Neural progenitor cell (in vitro differentiated cells): ENCODE measurements at regions not wholly inside any gene's neighbourhood (a gene's known extent, or its start where the extent isn't known, plus 50 kb on each side); places are given as distances from the start of the nearest gene placed in this dataset.

Source experiments
- EZH2 ChIP-seq: fragments of 200-600 bp; sonication (generic); IDR thresholded peaks from 2 replicates; pipeline ENCODE4 v1.6.1; 2017; ENCODE audit warnings: antibody characterized with exemption, mild to moderate bottlenecking, moderate library complexity
- EZH2phosphoT487 ChIP-seq: fragments of 200-600 bp; sonication (generic); IDR thresholded peaks from 2 replicates; pipeline ENCODE4 v1.6.1; 2017; ENCODE audit warnings: antibody characterized with exemption
- TF ChIP-seq, protein P1 (sequence below): fragments of 200-600 bp; sonication (generic); IDR thresholded peaks from 2 replicates; pipeline ENCODE4 v1.5.1; 2017; ENCODE audit warnings: antibody characterized with exemption, mild to moderate bottlenecking

DNA sequence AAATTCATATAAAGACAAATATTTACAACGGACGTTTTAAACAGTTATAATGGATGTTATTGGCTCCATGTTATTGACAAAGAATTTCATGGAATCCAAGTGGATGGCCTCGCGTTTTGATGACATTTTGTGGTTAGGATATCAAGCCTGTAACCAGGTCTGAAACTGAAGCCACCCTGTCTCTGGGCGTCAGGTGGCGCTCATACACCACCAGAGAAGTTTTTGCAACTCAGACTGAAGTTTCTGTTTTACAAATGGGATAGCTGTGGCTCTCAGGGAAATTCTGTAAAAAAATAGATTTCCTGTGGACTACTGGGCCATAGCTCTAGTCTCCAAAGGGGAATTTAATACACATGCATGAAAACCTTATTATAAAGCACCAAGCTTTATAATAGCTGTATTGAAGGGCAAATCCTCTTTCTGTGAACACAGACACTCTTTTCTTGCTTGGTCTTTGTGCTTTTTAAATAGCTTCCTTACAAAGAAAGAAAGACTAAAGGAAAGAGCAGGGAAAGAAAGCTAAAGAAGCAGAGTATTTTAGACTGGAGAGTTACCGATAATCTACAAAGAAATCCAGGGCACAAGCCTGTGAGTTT is 86.7 kb downstream of the C18orf54 start:
- TF ChIP-seq EZH2 = no peak
- TF ChIP-seq, protein P1, sequence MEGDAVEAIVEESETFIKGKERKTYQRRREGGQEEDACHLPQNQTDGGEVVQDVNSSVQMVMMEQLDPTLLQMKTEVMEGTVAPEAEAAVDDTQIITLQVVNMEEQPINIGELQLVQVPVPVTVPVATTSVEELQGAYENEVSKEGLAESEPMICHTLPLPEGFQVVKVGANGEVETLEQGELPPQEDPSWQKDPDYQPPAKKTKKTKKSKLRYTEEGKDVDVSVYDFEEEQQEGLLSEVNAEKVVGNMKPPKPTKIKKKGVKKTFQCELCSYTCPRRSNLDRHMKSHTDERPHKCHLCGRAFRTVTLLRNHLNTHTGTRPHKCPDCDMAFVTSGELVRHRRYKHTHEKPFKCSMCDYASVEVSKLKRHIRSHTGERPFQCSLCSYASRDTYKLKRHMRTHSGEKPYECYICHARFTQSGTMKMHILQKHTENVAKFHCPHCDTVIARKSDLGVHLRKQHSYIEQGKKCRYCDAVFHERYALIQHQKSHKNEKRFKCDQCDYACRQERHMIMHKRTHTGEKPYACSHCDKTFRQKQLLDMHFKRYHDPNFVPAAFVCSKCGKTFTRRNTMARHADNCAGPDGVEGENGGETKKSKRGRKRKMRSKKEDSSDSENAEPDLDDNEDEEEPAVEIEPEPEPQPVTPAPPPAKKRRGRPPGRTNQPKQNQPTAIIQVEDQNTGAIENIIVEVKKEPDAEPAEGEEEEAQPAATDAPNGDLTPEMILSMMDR = peak; percentile 93
- no peak for TF ChIP-seq EZH2phosphoT487
